Activated CD8-positive, alpha-beta memory T cell treated with anti-CD3 and anti-CD28 coated beads for 48 hours (primary cell): ENCODE measurements at regions not wholly inside any gene's neighbourhood (a gene's known extent, or its start where the extent isn't known, plus 50 kb on each side); places are given as distances from the start of the nearest gene placed in this dataset.
"Not testable (repeated sequence)": the region's sequence is repeated elsewhere in the genome, so short reads cannot be mapped to it uniquely, and the experiment has no call there.

ENCODE experiments used
- DNase-seq, 3 experiments: peaks; one replicate each; pipeline ENCODE4 v3.0.0-alpha.2; 2020; ENCODE audit warnings: low read depth in 2 of 3, low spot score in 2 of 3

DNA sequence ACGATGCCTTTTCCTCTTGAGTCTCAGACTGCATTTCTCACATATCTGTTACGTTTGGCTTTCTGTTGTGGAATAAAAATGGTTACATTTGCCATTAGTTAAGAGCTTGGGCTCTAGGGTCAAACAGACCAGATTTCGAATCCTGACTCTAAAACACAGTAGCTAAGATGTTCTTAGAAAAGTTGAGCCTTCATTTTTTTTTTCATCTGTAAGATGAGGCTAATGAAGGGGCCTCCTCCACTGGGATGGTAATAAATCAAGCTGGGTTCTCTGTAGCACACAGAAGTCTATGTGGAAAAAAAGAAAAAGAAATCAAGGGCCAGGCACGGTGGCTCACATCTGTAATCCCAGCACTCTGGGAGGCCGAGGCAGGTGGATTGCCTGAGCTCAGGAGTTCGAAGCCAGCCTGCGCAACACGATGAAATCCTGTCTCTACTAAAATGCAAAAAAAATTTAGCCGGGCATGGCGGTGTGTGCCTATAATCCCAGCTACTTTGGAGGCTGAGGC, 49.9 kb upstream of the CAPRIN1 start:
- no peak for DNase-seq

- no peak for DNase-seq
Observed at GRCh38 chr11:33999393-33999792, 52.1 kb upstream of the CAPRIN1 start.

DNA sequence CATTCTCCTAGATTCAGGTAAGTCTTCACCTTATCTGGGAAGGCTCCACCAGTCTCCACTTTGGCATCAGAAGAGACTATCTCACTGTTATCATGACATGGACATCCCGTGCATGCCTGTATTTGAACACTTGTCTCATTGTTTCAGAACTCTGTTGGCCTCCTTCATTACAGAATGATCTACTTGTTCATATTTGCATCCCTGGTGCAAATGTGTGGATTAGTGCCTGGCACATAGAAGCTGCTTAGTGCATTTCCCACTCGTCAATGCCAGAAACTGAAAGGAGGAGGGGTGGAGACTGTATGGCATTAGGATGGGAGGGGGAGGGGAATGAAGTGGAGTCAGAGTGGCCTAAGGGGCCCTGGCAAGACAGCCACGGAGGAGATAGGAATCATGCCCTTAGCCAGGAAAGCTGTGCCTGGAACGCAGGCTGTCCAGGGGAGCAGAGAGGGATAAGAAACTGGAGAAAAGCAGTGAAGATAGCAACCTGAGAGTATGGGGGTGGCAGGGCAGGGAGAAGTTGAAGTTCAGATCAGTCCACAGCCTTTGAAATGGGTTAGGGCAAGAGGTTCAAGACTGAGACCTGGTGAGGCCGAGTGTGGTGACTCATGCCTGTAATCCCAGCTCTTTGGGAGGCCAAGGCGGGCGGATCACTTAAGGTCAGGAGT, 53.8 kb upstream of the CAPRIN1 start:
- DNase-seq, result no peak

DNA sequence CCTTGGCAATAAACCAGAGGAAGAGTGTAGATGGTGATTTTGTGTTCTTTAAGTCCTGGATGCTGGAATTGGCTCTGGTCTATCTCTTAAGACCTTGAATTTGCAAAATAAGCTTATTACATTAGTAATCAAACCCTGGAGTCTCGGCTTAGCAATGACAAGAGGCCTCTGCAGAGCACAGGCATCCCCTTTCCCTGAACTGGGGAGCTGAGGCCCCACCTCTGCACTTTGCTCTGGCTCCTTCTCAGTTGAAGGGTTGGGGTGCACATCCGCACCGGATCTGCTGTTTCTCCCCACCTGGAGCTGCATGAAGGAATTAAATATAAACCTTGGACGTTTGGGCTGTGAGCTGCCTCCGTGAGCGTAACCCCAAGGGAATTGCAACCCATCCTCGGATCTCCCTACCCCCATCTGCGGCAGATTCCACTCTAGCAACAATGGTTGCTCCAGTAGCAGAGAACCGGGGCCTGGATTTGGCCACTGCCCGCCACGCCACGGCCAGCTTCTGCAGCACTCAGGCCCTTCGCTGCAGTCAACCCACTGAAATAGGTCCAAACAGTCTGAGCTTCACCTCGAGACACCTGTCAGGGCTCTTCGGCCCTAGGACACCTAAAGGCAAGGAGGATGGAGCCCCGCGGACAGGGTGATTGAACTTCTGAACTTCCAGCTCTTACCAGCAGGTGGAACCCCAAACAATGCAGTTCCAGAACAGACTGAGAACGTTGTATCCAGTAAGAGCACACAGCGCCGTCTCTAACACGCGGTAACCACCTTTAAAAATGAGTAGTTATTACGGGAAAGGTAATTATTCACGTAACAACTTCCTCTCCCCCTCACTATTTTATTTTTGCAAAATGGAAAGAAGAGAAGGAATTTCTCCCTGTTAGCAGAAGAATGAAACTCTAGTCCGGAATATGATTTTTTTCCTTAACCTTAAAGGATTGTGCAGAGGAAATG, 54.8 kb upstream of the CAPRIN1 start:
- peak; percentile 22 to 48 (median 29) for DNase-seq

- DNase-seq, result no peak
Observed at GRCh38 chr11:33994937-33995336, 56.6 kb upstream of the CAPRIN1 start.

GRCh38 chr11:33991136-33991535, 60.4 kb upstream of the CAPRIN1 start:
- not testable (repeated sequence) for DNase-seq

DNA sequence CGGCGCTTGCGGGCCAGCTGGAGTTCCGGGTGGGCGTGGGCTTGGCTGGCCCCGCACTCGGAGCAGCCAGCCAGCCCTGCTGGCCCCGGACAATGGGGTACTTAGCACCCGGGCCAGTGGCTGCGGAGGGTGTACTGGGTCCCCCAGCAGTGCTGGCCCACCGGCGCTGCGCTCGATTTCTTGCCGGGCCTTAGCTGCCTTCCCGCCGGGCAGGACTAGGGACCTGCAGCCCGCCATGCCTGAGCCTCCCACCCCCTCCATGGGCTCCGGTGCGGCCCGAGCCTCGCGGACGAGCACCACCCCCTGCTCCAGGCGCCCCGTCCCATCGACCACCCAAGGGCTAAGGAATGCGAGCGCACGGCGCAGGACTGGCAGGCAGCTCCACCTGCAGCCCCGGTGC, 61.4 kb upstream of the CAPRIN1 start:
- DNase-seq, result not testable (repeated sequence)

GRCh38 chr11:33989461-33989860, 62.1 kb upstream of the CAPRIN1 start:
- DNase-seq, result no peak

DNA sequence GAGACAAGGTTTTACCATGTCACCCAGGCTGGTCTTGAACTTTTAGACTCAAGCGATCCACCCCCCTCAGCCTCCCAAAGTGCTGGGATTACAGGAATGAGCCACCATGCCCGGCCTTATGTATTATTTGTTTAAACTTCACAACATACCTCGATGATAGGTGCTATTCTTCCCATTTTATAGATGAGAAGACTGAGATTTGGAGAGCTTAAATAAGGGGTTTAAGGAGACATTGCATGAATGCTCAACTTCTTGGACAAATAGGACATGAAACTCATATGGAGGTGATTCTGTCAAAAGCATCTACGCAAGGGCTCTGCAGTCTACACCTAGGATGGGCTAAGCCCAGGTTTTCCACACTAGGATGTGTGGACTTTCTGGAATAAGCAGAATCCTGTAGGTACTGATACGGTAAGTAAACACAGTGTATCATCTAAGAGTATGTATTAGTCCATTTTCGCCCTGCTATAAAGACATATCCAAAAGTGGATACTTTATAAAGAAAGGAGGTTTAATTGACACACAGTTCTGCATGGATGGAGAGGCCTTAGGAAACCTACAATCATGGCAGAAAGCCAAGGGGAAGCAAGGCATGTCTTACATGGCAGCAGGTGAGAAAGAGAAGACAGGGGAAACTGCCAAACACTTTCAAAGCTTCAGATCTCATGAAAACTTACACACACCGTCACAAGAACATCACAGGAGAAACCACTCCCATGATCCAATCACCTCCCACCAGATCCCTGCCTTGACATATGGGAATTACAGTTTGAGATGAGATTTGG, 62.8 kb upstream of the CAPRIN1 start:
- no peak for DNase-seq

DNA sequence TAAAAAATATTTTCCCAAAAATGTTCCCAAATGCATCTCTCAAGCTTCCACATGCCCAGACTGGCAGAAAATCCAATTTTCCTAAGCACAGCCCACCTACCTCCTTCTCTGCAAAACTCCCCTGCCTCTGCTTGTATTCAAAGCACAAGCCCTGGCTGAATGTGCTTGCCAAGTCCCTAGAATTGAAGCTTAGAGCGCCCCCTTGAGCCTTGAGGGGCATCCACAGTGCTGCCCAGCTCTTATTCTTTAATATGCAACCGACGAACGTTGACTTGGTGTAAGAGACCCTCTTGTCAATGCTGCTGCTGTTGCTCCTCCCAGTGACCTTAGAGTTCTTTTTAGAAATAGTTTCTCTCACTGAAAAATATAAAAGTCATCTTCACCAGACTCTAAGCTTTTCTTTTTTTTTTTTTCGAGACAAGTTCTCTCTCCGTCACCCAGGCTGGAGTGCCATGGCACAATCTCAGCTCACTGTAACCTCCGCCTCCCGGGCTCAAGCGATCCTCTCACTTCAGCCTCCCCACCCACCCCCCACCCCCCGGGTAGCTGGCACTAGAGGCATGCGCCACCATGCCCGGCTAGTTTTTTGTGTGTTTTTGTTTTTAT, 63.5 kb upstream of the CAPRIN1 start:
- peak; percentile 23 to 62 (median 34) for DNase-seq

- DNase-seq, result no peak
Observed at GRCh38 chr11:33987545-33987944, 64.0 kb upstream of the CAPRIN1 start.

- not testable (repeated sequence) for DNase-seq
Observed at GRCh38 chr11:33986597-33987501, 64.7 kb upstream of the CAPRIN1 start.

GRCh38 chr11:33984682-33985389, 66.7 kb upstream of the CAPRIN1 start:
- no peak for DNase-seq

DNA sequence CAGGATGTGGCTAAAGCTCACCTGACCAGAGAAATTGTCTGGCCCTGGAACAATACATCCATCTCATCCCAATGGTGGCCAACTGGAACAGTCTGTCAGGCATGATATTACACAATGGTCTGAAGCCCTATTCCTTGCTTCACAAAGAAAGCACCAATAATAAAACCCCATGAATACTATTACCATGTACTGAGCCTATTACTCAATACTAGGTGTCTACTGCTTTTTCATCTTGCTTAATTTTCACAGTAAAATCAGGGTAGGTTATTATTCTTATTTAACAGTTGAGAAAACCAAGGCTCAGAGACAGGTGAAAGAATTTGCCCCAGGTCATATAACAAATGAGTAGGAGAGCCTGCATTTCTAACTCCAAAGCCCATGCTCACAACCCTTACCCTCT, 68.9 kb upstream of the CAPRIN1 start:
- DNase-seq, result no peak

- no peak for DNase-seq
Observed at GRCh38 chr11:33980897-33981296, 70.6 kb upstream of the CAPRIN1 start.

DNA sequence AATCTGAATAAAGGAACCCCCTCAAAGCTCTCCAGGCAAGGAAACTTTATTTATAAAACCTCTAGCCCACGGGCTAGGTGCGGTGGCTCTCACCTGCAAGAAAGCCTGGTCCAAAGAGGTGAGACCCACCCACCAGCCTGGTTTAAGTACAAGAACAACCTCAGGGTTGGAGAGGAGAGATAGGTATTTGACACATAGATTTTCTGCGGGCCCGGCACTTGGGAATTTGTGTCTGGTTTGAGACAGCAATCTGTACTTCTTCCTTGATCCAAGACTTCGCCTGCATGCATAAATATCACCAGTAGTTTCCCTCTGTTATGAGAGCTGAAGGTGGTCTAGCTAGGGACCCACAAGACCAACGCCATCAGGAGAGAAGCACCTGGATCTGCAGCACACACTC, 73.2 kb upstream of the CAPRIN1 start:
- no peak for DNase-seq

- DNase-seq, result no peak
Observed at GRCh38 chr11:33977676-33978075, 73.9 kb upstream of the CAPRIN1 start.

DNA sequence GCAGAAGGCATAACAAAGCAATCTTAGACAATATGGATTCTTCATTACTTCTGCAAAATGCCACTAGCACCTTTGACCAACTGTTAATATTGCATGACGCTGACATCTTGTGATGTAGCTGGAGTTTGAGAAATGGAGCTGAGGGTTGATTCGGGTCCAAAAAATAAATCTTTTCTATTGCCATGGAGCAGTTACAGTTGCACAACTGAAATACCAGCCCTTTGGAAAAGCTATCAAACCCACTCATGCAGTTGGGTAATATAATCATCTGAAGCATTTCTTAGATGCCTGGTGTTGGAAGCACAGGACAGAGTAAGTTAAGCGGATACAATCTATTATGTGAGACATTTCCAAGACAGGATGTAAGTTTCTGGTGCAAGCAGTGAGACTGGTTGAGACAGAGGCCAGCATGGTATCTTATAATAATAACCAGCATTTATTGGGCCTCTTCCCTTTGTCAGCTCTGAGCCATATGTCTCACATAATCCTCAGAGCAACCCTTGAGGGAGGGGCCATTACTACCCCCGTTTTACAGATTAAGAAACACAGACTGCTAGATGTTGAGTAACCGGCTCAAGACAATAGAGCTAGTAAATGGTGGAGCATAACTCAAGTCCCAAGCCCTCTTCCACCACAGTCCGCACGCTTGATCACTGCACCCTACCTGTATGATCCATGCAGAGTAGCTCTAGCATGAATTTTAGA, 74.9 kb upstream of the CAPRIN1 start:
- DNase-seq, result no peak

DNA sequence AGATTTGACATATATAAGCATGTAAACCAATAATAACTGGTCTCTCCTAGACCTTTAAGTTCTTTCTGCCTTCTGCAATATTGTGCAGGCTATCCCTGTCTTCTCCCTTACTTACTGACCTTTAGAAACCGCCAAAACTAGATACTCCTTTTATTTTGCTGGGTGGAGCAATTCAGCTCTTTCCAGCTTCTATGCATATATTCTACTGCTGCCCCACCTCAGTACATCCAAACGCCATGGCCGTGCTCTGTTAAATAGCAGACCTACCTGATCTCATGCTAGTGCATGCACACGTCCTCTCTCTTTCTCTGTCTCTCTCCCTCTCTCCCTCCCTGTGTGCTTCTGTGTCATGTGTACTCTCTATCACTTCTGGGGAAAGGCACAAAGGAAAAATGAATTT, 76.7 kb upstream of the CAPRIN1 start:
- no peak for DNase-seq
